Lower lobe of right lung (tissue), 2 donors: ENCODE measurements at regions not wholly inside any gene's neighbourhood (a gene's known extent, or its start where the extent isn't known, plus 50 kb on each side); places are given as distances from the start of the nearest gene placed in this dataset.

Source experiments
- ATAC-seq, 2 donors: fragments of 200-7000 bp; cut with Tn5 transposase; one replicate each; pipeline ENCODE4 v1.9.1; 2020 to 2022; ENCODE audit warnings: mild to moderate bottlenecking in 2 of 2, moderate library complexity in 2 of 2
- DNase-seq: peaks from one replicate; pipeline ENCODE4 v3.0.0-alpha.2; 2020
- H3K27ac ChIP-seq: fragments of 200-600 bp; one replicate; pipeline ENCODE4 v1.8.0; 2022
- H3K27me3 ChIP-seq: fragments of 200-600 bp; one replicate; pipeline ENCODE4 v1.8.0; 2022; ENCODE audit warnings: low read depth
- H3K36me3 ChIP-seq: fragments of 200-600 bp; one replicate; pipeline ENCODE4 v1.8.0; 2022; ENCODE audit warnings: mild to moderate bottlenecking
- H3K4me1 ChIP-seq: fragments of 200-600 bp; one replicate; pipeline ENCODE4 v1.8.0; 2022
- H3K4me3 ChIP-seq: fragments of 200-600 bp; one replicate; pipeline ENCODE4 v1.8.0; 2022; ENCODE audit warnings: mild to moderate bottlenecking
- H3K9me3 ChIP-seq: fragments of 200-600 bp; one replicate; pipeline ENCODE4 v1.8.0; 2022
- intact Hi-C: fragments of 100-400 bp; cut with DNase I; formaldehyde crosslinking; loops from one replicate; pipeline ENCODE4 v1.11.0; 2022
- TF ChIP-seq, protein P1 (sequence below): fragments of 200-600 bp; IDR thresholded peaks from one replicate; pipeline ENCODE4 v1.8.0; 2022; ENCODE audit warnings: antibody characterized with exemption, mild to moderate bottlenecking
- donor health status: DM: no; HTN: yes; CAD: no; lungs with severe emphysema.

DNA sequence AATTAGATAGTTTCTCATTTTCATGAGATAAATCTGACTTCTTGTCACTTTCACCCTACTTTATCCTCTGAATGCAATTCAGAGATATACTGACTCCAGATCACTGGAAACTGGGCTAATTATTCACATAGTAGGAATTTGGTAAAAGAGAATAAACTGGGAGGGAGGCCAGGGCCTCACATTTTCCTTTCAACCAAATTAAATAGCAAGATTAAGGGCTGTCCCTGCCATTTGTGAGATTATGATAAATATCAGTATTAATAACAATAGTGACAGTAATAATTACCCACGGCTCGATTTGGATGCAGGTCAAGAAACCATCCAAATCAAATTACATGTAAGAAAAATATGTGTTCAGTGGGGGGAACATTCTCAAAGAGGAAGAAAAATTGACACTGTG, 140.5 kb downstream of the CD83 start:
- no peak for DNase-seq
- no peak for ATAC-seq
- no peak overlapping the region for H3K27ac ChIP-seq
- H3K4me1 ChIP-seq, result no peaks in the 10 kb centered on the region
- peaks cover under 1% of the 10 kb centered on the region for H3K9me3 ChIP-seq
- intact Hi-C loops, result no loop called here
- no peak overlapping the region for H3K4me3 ChIP-seq
- no peaks in the 10 kb centered on the region for H3K36me3 ChIP-seq
- H3K27me3 ChIP-seq, result no peaks in the 10 kb centered on the region
- TF ChIP-seq, protein P1, sequence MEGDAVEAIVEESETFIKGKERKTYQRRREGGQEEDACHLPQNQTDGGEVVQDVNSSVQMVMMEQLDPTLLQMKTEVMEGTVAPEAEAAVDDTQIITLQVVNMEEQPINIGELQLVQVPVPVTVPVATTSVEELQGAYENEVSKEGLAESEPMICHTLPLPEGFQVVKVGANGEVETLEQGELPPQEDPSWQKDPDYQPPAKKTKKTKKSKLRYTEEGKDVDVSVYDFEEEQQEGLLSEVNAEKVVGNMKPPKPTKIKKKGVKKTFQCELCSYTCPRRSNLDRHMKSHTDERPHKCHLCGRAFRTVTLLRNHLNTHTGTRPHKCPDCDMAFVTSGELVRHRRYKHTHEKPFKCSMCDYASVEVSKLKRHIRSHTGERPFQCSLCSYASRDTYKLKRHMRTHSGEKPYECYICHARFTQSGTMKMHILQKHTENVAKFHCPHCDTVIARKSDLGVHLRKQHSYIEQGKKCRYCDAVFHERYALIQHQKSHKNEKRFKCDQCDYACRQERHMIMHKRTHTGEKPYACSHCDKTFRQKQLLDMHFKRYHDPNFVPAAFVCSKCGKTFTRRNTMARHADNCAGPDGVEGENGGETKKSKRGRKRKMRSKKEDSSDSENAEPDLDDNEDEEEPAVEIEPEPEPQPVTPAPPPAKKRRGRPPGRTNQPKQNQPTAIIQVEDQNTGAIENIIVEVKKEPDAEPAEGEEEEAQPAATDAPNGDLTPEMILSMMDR, result no peak

DNA sequence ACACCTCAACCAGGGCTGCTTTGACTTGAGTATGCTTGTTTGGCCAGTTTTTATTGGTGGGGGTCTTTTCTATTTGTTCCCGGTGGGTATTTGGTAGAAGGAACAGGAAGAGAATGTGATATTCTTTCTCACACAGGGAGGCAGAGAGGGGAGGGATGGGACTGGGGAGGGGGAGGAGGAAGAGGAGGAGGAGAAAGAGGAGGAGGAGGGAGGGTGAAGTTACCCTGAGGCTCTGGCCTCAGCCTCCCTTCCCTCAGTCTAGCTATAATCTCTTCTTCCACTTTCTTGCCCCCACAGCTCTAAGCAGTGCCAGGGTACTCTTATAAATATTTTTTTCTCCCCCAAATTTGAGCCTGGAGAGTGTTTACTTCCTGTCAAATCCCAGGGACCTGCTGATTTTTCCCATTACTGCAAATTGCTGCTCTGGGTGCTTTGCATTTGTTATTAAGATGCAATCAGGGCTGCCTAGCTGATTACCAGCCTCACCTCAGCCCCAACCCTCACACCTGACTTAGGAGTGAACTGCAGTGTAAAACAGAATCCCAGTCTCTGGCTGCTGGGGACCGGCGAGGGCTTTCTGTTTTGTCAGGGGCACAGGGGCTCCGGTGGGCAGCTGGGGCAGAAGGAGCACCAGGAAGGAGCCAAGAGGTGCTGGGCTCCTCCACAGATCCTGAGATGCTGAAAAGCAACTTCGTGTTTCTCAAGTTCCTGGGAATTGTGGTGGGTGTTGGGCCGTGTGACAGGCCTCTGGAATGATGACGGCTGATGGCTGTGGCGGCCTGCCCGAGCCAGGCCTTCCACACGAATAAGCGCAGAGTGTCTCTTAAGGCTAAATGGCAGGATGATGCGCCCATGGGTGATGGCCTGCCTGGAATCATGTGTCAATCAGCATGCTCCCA, 141.4 kb downstream of the CD83 start:
- Histone ChIP-seq H3K27ac (no peak overlapping the region), H3K4me3 (no peak overlapping the region), H3K27me3 (no peaks in the 10 kb centered on the region), H3K9me3 (peaks cover 9% of the 10 kb centered on the region), H3K36me3 (no peaks in the 10 kb centered on the region), H3K4me1 (no peaks in the 10 kb centered on the region)
- no peak for DNase-seq
- ATAC-seq, result no peak
- TF ChIP-seq, protein P1, result no peak
- intact Hi-C loops, result no loop called here

DNA sequence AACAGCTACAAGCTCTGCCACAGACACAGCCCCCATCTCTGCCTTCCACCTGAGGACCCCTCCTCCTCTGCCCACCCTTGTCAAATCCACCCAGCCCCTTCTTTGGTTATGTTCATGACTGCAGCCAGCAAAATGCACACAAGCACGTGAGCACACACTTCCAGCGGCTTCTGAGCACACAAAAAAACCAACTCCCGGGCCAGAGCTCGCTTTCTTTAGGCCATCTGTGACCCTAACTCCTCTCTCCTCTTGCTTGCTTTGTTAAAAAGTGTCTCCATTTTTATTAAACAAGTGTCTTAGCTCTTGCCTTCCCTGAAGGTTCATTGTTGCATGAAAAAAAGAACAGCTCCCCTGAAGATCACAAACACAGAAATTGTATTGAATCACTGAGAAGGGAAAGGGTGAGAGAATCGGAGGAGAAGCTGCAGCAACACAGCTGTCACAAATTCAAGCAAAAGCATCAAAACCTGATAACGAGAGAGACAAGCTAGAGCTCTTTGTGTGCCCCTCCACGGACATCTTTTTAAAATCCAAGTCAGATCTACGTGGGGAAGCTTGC, 142.1 kb downstream of the CD83 start:
- intact Hi-C loops, result no loop called here
- no peak for DNase-seq
- no peak overlapping the region for H3K27ac ChIP-seq

DNA sequence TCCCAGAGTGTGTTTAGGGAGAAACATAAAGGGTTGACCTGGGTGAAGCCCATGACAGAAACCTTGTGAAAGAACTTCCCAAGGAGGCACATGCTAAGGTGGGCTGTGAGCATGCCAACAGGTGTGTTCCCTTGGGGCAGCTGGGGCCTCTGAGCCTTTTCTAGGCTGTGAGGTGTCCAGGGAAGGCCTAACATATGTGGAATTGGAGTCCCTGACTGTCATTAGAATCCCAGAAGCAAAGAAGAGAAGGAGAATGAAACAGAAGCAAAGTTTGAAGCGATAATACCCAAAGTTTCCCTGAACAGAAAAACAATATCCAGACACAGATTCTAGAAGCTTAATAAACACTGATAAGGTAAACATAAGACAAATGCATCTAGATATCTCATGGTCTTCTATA, 143.3 kb downstream of the CD83 start:
- DNase-seq (no peak), ATAC-seq (no peak)
- Histone ChIP-seq H3K9me3 (peaks cover 16% of the 10 kb centered on the region), H3K27ac (no peak overlapping the region), H3K4me1 (no peaks in the 10 kb centered on the region), H3K27me3 (no peaks in the 10 kb centered on the region), H3K36me3 (no peaks in the 10 kb centered on the region), H3K4me3 (no peak overlapping the region)
- TF ChIP-seq, protein P1, result no peak
- intact Hi-C loops, result no loop called here

More for the DNA sequence above, 142.1 kb downstream of the CD83 start:
- Histone ChIP-seq H3K27me3 (no peaks in the 10 kb centered on the region), H3K4me1 (no peaks in the 10 kb centered on the region), H3K9me3 (peaks cover 16% of the 10 kb centered on the region), H3K36me3 (no peaks in the 10 kb centered on the region), H3K4me3 (no peak overlapping the region)
- TF ChIP-seq, protein P1, result no peak
- no peak for ATAC-seq

DNA sequence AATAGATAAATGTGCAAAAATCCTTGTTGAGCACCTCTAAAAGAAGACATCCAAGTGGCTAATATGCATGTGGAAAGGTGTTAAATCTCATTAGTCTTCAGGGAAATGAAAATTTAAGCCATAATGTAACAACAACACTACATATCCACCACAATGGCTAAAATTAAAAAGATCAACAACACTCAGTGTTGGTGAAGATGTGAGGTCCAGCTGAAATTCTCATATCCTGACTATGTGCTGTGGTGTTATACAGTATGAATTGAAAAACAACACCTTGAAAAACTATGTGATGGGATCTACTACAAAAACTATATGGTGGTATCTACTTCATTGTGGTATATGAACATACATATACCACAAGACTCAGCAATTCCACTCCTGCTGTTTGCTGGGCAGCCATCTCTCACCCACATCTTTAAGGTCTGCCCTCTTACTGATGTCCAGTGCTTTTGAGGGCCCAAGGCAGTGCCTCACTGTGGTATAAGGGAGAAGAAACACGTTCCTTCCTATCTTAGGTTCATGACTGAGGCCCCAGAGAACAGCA, 146.4 kb downstream of the CD83 start:
- intact Hi-C loops, result no loop called here
- ATAC-seq (no peak), DNase-seq (no peak)
- TF ChIP-seq, protein P1, result no peak
- Histone ChIP-seq H3K27ac (no peak overlapping the region), H3K4me1 (no peaks in the 10 kb centered on the region), H3K9me3 (peaks cover 16% of the 10 kb centered on the region), H3K27me3 (no peaks in the 10 kb centered on the region), H3K36me3 (no peaks in the 10 kb centered on the region), H3K4me3 (no peak overlapping the region)
